A673 (cell line): ENCODE measurements at regions not wholly inside any gene's neighbourhood (a gene's known extent, or its start where the extent isn't known, plus 50 kb on each side); places are given as distances from the start of the nearest gene placed in this dataset.

ENCODE experiments used
- BruUV-seq: library from RNA; stranded (reverse); fragments of 400-500 nt; replicated peaks from 2 replicates; lab custom pipeline; 2021; lab: Mats Ljungman, UMichigan
- CTCF ChIA-PET: fragments of 300-600 bp; sonication (Branson Sonifier 250); formaldehyde crosslinking; loops from one replicate; lab custom pipeline; 2022; ENCODE audit warnings: antibody characterized with exemption; lab: Charles Lee
- POLR2A ChIA-PET: fragments of 300-600 bp; sonication (Branson Sonifier 250); formaldehyde crosslinking; loops from one replicate; lab custom pipeline; 2022; ENCODE audit warnings: antibody characterized with exemption; ENCODE audit not compliant: low non-redundant PET; lab: Charles Lee
- DNase-seq: peaks from one replicate; pipeline ENCODE4 v3.0.0-alpha.2; 2015; ENCODE audit warnings: low spot score
- H3K27ac ChIP-seq: fragments of 200-600 bp; sonication (generic); 2 replicates; pipeline ENCODE4 v1.5.1; 2016; ENCODE audit warnings: mixed run types, low read depth, mild to moderate bottlenecking, mixed read lengths, antibody characterized with exemption, low read length; ENCODE audit not compliant: poor library complexity, severe bottlenecking
- H3K27me3 ChIP-seq: fragments of 200-600 bp; sonication (generic); replicated peaks from 2 replicates; pipeline ENCODE4 v1.6.1; 2017; ENCODE audit warnings: mixed run types, low read depth, mild to moderate bottlenecking, mixed read lengths, antibody characterized with exemption, low read length; ENCODE audit not compliant: insufficient read depth, poor library complexity
- H3K36me3 ChIP-seq: fragments of 200-600 bp; sonication (generic); 2 replicates; pipeline ENCODE4 v1.6.1; 2016; ENCODE audit warnings: mixed run types, mild to moderate bottlenecking, mixed read lengths, antibody characterized with exemption, low read length; ENCODE audit not compliant: insufficient read depth, poor library complexity, severe bottlenecking
- H3K4me1 ChIP-seq: fragments of 200-600 bp; sonication (generic); 2 replicates; pipeline ENCODE4 v1.6.1; 2017; ENCODE audit warnings: mixed run types, mild to moderate bottlenecking, mixed read lengths, antibody characterized with exemption, low read length; ENCODE audit not compliant: insufficient read depth, poor library complexity, severe bottlenecking
- H3K4me3 ChIP-seq: fragments of 200-600 bp; sonication (generic); 2 replicates; pipeline ENCODE4 v1.5.1; 2016; ENCODE audit warnings: low read depth, mixed run types, mild to moderate bottlenecking, mixed read lengths, low read length; ENCODE audit not compliant: poor library complexity, severe bottlenecking
- H3K9me3 ChIP-seq: fragments of 200-600 bp; sonication (generic); 2 replicates; pipeline ENCODE4 v1.6.1; 2016; ENCODE audit warnings: mixed run types, low read depth, mild to moderate bottlenecking, mixed read lengths, antibody characterized with exemption, low read length; ENCODE audit not compliant: poor library complexity, severe bottlenecking
- CTCF ChIP-seq: fragments of 300-800, 200-600 bp; sonication (generic); conservative IDR thresholded peaks from 2 replicates; pipeline ENCODE4 v1.5.1; 2017; ENCODE audit warnings: low read depth, mild to moderate bottlenecking, antibody characterized with exemption, low read length, moderate library complexity, mixed read lengths
- EZH2 ChIP-seq: fragments of 200-600 bp; sonication (generic); IDR thresholded peaks from 2 replicates; pipeline ENCODE4 v1.6.1; 2017; ENCODE audit warnings: borderline replicate concordance, low read depth, mild to moderate bottlenecking, mixed read lengths, antibody characterized with exemption, low read length; ENCODE audit not compliant: poor library complexity, severe bottlenecking
- intact Hi-C: fragments of 100-400 bp; cut with micrococcal nuclease; formaldehyde crosslinking; loops from one replicate; pipeline ENCODE4 v1.10.0; 2022; ENCODE audit not compliant: unreplicated experiment

GRCh38 chr10:2427412-2427811 lies 639.9 kb upstream of the PFKP start:
- no peak overlapping the region for H3K4me3 ChIP-seq
- no peak for DNase-seq
- no TSS peak for BruUV-seq
- H3K36me3 ChIP-seq = no peaks in the 10 kb centered on the region
- H3K4me1 ChIP-seq = no peaks in the 10 kb centered on the region
- CTCF ChIA-PET = no interaction called here
- no peak overlapping the region for H3K27ac ChIP-seq
- POLR2A ChIA-PET = no interaction called here
- TF ChIP-seq EZH2 (no peak), CTCF (no peak)
- H3K9me3 ChIP-seq = no peaks in the 10 kb centered on the region
- intact Hi-C loops = no loop called here
- H3K27me3 ChIP-seq = peaks cover 92% of the 10 kb centered on the region

- Histone ChIP-seq H3K4me1 (no peaks in the 10 kb centered on the region), H3K4me3 (no peak overlapping the region), H3K9me3 (no peaks in the 10 kb centered on the region), H3K27me3 (peaks cover 96% of the 10 kb centered on the region), H3K36me3 (no peaks in the 10 kb centered on the region), H3K27ac (no peak overlapping the region)
- BruUV-seq = no TSS peak
- intact Hi-C loops = no loop called here
- no peak for TF ChIP-seq EZH2
- TF ChIP-seq CTCF = no peak
- no peak for DNase-seq
- ChIA-PET POLR2A (no interaction called here), CTCF (no interaction called here)
Measured at GRCh38 chr10:2425320-2425719, 642.0 kb upstream of the PFKP start.

GRCh38 chr10:2414562-2414961 lies 652.8 kb upstream of the PFKP start:
- BruUV-seq = no TSS peak
- intact Hi-C loops = no loop called here

More at GRCh38 chr10:2414562-2414961, 652.8 kb upstream of the PFKP start:
- ChIA-PET CTCF (no interaction called here), POLR2A (no interaction called here)
- no peak for DNase-seq
- Histone ChIP-seq H3K4me3 (no peak overlapping the region), H3K27me3 (peaks cover 79% of the 10 kb centered on the region), H3K36me3 (no peaks in the 10 kb centered on the region), H3K4me1 (no peaks in the 10 kb centered on the region), H3K9me3 (no peaks in the 10 kb centered on the region), H3K27ac (no peak overlapping the region)
- TF ChIP-seq CTCF (no peak), EZH2 (no peak)
